ENCODE measurements at regions not wholly inside any gene's neighbourhood (a gene's known extent, or its start where the extent isn't known, plus 50 kb on each side); places are given as distances from the start of the nearest gene placed in this dataset.

- no peak for TF ChIP-seq CTCF (IDR thresholded peaks at IDR 0.05; ENCODE audit: low read depth, low read length, poor library complexity, severe bottlenecking)
- no peak for TF ChIP-seq EZH2phosphoT487 (IDR thresholded peaks at IDR 0.05; ENCODE audit: borderline replicate concordance, low read length)
Observed at GRCh38 chr5:92544596-92544995, 1036.4 kb downstream of the NR2F1-AS1 start.

Measured in DOHH2 (cell line).